Fibroblast of lung (primary cell): ENCODE measurements at regions not wholly inside any gene's neighbourhood (a gene's known extent, or its start where the extent isn't known, plus 50 kb on each side); places are given as distances from the start of the nearest gene placed in this dataset.

ENCODE experiments used
- DNase-seq, 2 donors: peaks; one replicate each; pipeline versions ENCODE4 v3.0.0 to v3.0.0-alpha.2; 2010; ENCODE audit warnings: low read depth in 2 of 2
- H2AFZ ChIP-seq: 2 replicates; pipeline ENCODE4 v1.5.1; 2012; ENCODE audit warnings: low read length, control low read depth, inconsistent platforms
- H3K27ac ChIP-seq: 2 replicates; pipeline ENCODE4 v1.5.1; 2011; ENCODE audit warnings: low read length, control low read depth; ENCODE audit not compliant: insufficient read depth
- H3K27me3 ChIP-seq: 2 replicates; pipeline ENCODE4 v1.5.1; 2011; ENCODE audit warnings: mild to moderate bottlenecking, low read length; ENCODE audit not compliant: control insufficient read depth, insufficient read depth
- H3K36me3 ChIP-seq: 2 replicates; pipeline ENCODE4 v1.5.1; 2011; ENCODE audit warnings: low read length; ENCODE audit not compliant: control insufficient read depth, insufficient read depth
- H3K4me1 ChIP-seq: 2 replicates; pipeline ENCODE4 v1.5.1; 2011; ENCODE audit warnings: low read length; ENCODE audit not compliant: control insufficient read depth, insufficient read depth; ENCODE audit errors: extremely low read depth
- H3K4me2 ChIP-seq: 2 replicates; pipeline ENCODE4 v1.5.1; 2011; ENCODE audit warnings: low read length, control low read depth; ENCODE audit not compliant: insufficient read depth; ENCODE audit errors: extremely low read depth
- H3K4me3 ChIP-seq, 4 experiments: fragments of 200-600 bp in 1 of 4; sonication (generic) in 1 of 4; replicated peaks in 1 of 4; 2 replicates each; pipeline ENCODE4 v1.5.1; 2011 to 2016; ENCODE audit warnings: low read length in 4 of 4, low read depth in 3 of 4, mild to moderate bottlenecking in 3 of 4, control low read depth in 2 of 4, inconsistent platforms in 1 of 4, mixed read lengths in 1 of 4; ENCODE audit not compliant: insufficient read depth in 1 of 4; ENCODE audit errors: control extremely low read depth in 1 of 4
- H3K79me2 ChIP-seq: 2 replicates; pipeline ENCODE4 v1.5.1; 2012; ENCODE audit warnings: mild to moderate bottlenecking, low read length, inconsistent platforms; ENCODE audit not compliant: control insufficient read depth, insufficient read depth
- H3K9ac ChIP-seq: 2 replicates; pipeline ENCODE4 v1.5.1; 2011; ENCODE audit warnings: mild to moderate bottlenecking, low read length, control low read depth; ENCODE audit not compliant: insufficient read depth
- H3K9me3 ChIP-seq: 2 replicates; pipeline ENCODE4 v1.5.1; 2012; ENCODE audit warnings: low read depth, low read length; ENCODE audit not compliant: control insufficient read depth, insufficient read depth
- H4K20me1 ChIP-seq: 2 replicates; pipeline ENCODE4 v1.5.1; 2011; ENCODE audit warnings: low read length; ENCODE audit not compliant: control insufficient read depth, insufficient read depth; ENCODE audit errors: extremely low read depth
- CTCF ChIP-seq, 2 donors: IDR thresholded peaks in 1 of 2; conservative IDR thresholded peaks in 1 of 2; 1 replicate in 1 of 2; 2 replicates in 1 of 2; pipeline ENCODE4 v1.5.1; 2011 to 2012; ENCODE audit warnings: low read length in 2 of 2, control low read depth in 1 of 2, inconsistent platforms in 1 of 2, low read depth in 1 of 2, mild to moderate bottlenecking in 1 of 2
- EZH2 ChIP-seq: IDR thresholded peaks from 2 replicates; pipeline ENCODE4 v1.5.1; 2012; ENCODE audit warnings: low read length, control low read depth, mild to moderate bottlenecking; ENCODE audit errors: missing control alignments

DNA sequence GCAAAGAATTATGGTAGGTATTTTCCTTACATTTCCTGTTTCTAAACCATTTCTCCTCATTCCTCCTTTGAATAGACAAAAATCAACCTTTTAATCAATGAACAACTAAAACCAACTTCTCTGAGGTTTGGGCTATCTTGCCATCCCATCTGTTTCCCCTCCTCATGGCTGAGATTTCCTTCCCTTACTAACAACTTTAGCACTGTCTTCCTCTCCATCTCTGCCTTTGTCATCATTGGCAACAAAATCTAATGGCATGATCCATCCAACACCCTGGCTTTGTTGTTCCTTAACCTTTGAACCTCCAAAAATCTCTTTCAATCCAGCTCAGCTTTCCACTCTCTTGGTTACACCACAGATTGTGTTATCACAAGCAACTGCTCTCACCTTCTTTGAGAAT lies 95.3 kb upstream of the FAM136A start:
- no peak for DNase-seq
- TF ChIP-seq CTCF (conservative IDR thresholded peaks at IDR 0.05 in 1 of 2, IDR thresholded peaks at IDR 0.05 in 1 of 2; ENCODE audit: low read depth in 1 of 2, low read length in 2 of 2) (no peak), EZH2 (no peak)
- no peak overlapping the region for H3K27ac ChIP-seq

DNA sequence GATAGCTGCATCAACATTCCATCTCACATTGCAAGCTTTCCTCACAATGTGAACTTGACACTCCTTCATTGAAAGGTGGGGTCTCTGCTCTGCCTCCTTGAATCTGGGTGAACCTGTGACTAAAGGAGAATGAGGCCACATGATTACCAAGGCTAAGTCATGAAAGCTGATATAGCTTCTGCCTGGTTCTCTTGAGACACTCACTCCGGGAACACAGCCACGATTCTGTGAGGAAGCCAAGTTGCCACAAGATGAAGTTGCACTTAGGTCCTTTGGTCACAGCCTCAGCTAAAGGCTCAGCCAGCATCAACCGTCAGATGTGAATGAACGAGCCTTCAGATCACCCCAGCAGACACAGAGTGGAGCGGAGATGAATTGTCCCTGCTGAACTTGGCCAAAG lies 94.7 kb upstream of the FAM136A start:
- Histone ChIP-seq H3K4me3 (no peak overlapping the region), H3K4me1 (no peaks in the 10 kb centered on the region), H2AFZ (no peak overlapping the region), H3K4me2 (no peak overlapping the region), H3K27me3 (no peaks in the 10 kb centered on the region), H3K27ac (no peak overlapping the region), H3K9ac (no peak overlapping the region), H3K9me3 (no peaks in the 10 kb centered on the region), H4K20me1 (no peaks in the 10 kb centered on the region), H3K36me3 (no peaks in the 10 kb centered on the region), H3K79me2 (no peaks in the 10 kb centered on the region)
- no peak for TF ChIP-seq EZH2
- no peak for TF ChIP-seq CTCF (conservative IDR thresholded peaks at IDR 0.05 in 1 of 2, IDR thresholded peaks at IDR 0.05 in 1 of 2; ENCODE audit: low read depth in 1 of 2, low read length in 2 of 2)
- no peak for DNase-seq

More for the DNA sequence above, 95.3 kb upstream of the FAM136A start:
- Histone ChIP-seq H3K36me3 (no peaks in the 10 kb centered on the region), H3K4me2 (no peak overlapping the region), H3K27me3 (no peaks in the 10 kb centered on the region), H3K79me2 (no peaks in the 10 kb centered on the region), H4K20me1 (no peaks in the 10 kb centered on the region), H3K4me1 (no peaks in the 10 kb centered on the region), H3K4me3 (no peak overlapping the region), H2AFZ (no peak overlapping the region), H3K9me3 (no peaks in the 10 kb centered on the region), H3K9ac (no peak overlapping the region)

- Histone ChIP-seq H3K9ac (no peak overlapping the region), H3K36me3 (no peaks in the 10 kb centered on the region), H3K4me2 (no peak overlapping the region), H3K4me3 (no peak overlapping the region), H3K9me3 (no peaks in the 10 kb centered on the region), H2AFZ (no peak overlapping the region), H3K79me2 (no peaks in the 10 kb centered on the region), H4K20me1 (no peaks in the 10 kb centered on the region), H3K27ac (no peak overlapping the region), H3K27me3 (no peaks in the 10 kb centered on the region), H3K4me1 (no peaks in the 10 kb centered on the region)
- TF ChIP-seq CTCF (conservative IDR thresholded peaks at IDR 0.05 in 1 of 2, IDR thresholded peaks at IDR 0.05 in 1 of 2; ENCODE audit: low read depth in 1 of 2, low read length in 2 of 2) (no peak), EZH2 (no peak)
- no peak for DNase-seq
These were observed 92.0 kb upstream of the FAM136A start for GRCh38 chr2:70393881-70394280.
